GM12878 (cell line): ENCODE measurements at regions not wholly inside any gene's neighbourhood (a gene's known extent, or its start where the extent isn't known, plus 50 kb on each side); places are given as distances from the start of the nearest gene placed in this dataset.

Experiments used
- ATAC-seq: fragments of 200-7000 bp; cut with Tn5 transposase; 3 replicates; pipeline ENCODE4 v1.9.1; 2020; ENCODE audit warnings: mild to moderate bottlenecking, moderate library complexity
- BruUV-seq: library from RNA; stranded (reverse); fragments of 400-500 nt; replicated peaks from 2 replicates; lab custom pipeline; 2021; lab: Mats Ljungman, UMichigan
- CTCF ChIA-PET: fragments of 300-600 bp; sonication (Branson Sonifier 250); formaldehyde crosslinking; extraction: SDS; loops from one replicate; lab custom pipeline; 2021; ENCODE audit warnings: inconsistent platforms; lab: Yijun Ruan, JAX
- POLR2A ChIA-PET: fragments of 350-600 bp; formaldehyde crosslinking; extraction: SDS; loops from one replicate; lab custom pipeline; 2021; ENCODE audit warnings: inconsistent platforms; lab: Charles Lee
- RAD21 ChIA-PET: fragments of 300-600 bp; sonication (Branson Sonifier 250); formaldehyde crosslinking; loops from one replicate; lab custom pipeline; 2023; ENCODE audit warnings: antibody characterized with exemption; ENCODE audit not compliant: unreplicated experiment; lab: Charles Lee
- SMC1A ChIA-PET: fragments of 300-600 bp; sonication (Branson Sonifier 250); formaldehyde crosslinking; loops from one replicate; lab custom pipeline; 2023; ENCODE audit not compliant: unreplicated experiment, uncharacterized antibody; lab: Charles Lee
- DNase-seq: peaks from one replicate; pipeline ENCODE4 v3.0.0-alpha.2; 2011; ENCODE audit warnings: low read depth, low spot score
- FAIRE-seq: peaks from 3 replicates; lab custom pipeline; 2011; peaks lifted over from hg19 to GRCh38; lab: Jason Lieb, UNC
- H2AFZ ChIP-seq: 2 replicates; pipeline ENCODE4 v1.6.0; 2011; ENCODE audit warnings: low read depth, low read length, control low read depth; ENCODE audit not compliant: control insufficient read depth
- H3K27ac ChIP-seq: 2 replicates; pipeline ENCODE4 v1.5.1; 2011; ENCODE audit warnings: control low read depth; ENCODE audit not compliant: control insufficient read depth, insufficient read depth
- H3K27me3 ChIP-seq, 2 experiments: replicated peaks in 1 of 2; 2 replicates each; pipeline versions ENCODE4 v1.6.0 to v1.6.1; 2011; ENCODE audit warnings: low read length in 1 of 2; ENCODE audit not compliant: control insufficient read depth in 2 of 2, insufficient read depth in 2 of 2
- H3K36me3 ChIP-seq, 2 experiments: 2 replicates each; pipeline ENCODE4 v1.5.1; 2011; ENCODE audit warnings: low read length in 1 of 2; ENCODE audit not compliant: control insufficient read depth in 2 of 2, insufficient read depth in 2 of 2
- H3K4me1 ChIP-seq: 2 replicates; pipeline ENCODE4 v1.6.1; 2011; ENCODE audit warnings: mild to moderate bottlenecking, low read length, moderate library complexity, mixed read lengths; ENCODE audit not compliant: control insufficient read depth, insufficient read depth
- H3K4me2 ChIP-seq: 2 replicates; pipeline ENCODE4 v1.6.0; 2011; ENCODE audit warnings: control low read depth; ENCODE audit not compliant: control insufficient read depth, insufficient read depth
- H3K4me3 ChIP-seq: fragments of 200-600 bp; sonication (generic); 2 replicates; pipeline ENCODE4 v1.5.1; 2016
- H3K79me2 ChIP-seq: 2 replicates; pipeline ENCODE4 v1.6.0; 2011; ENCODE audit warnings: low read length; ENCODE audit not compliant: control insufficient read depth, insufficient read depth
- H3K9ac ChIP-seq: 2 replicates; pipeline ENCODE4 v1.8.0; 2011; ENCODE audit warnings: low read length, control low read depth, mixed read lengths; ENCODE audit not compliant: control insufficient read depth, insufficient read depth
- H3K9me3 ChIP-seq: replicated peaks from 3 replicates; pipeline ENCODE4 v1.5.1; 2011; ENCODE audit warnings: mild to moderate bottlenecking, low read length; ENCODE audit not compliant: control insufficient read depth, insufficient read depth
- H4K20me1 ChIP-seq: 2 replicates; pipeline ENCODE4 v1.6.0; 2011; ENCODE audit not compliant: control insufficient read depth, insufficient read depth
- CHD2 ChIP-seq: IDR thresholded peaks from 2 replicates; pipeline ENCODE4 v1.6.1; 2011; ENCODE audit warnings: low read depth, low read length, improper control_type of control experiment, borderline replicate concordance
- GABPA ChIP-seq: IDR thresholded peaks from 2 replicates; pipeline ENCODE4 v1.6.1; 2014; ENCODE audit warnings: antibody characterized with exemption, low read depth, mild to moderate bottlenecking, inconsistent platforms
- NR2C1 ChIP-seq: fragments of 450-650 bp; IDR thresholded peaks from 2 replicates; pipeline ENCODE4 v1.6.1; 2017; ENCODE audit warnings: antibody characterized with exemption, mild to moderate bottlenecking, moderate library complexity
- ZNF384 ChIP-seq: IDR thresholded peaks from 2 replicates; pipeline ENCODE4 v1.6.1; 2012; ENCODE audit warnings: low read depth, mild to moderate bottlenecking, low read length, improper control_type of control experiment, borderline replicate concordance
- WGBS: methylation state at CpG from one replicate; pipeline ENCODE4 v1.1.6; 2016; ENCODE audit warnings: low lambda C conversion rate; ENCODE audit not compliant: insufficient replicate concordance, insufficient coverage; ENCODE audit errors: missing lambda C conversion rate; 5-methylcytosine and 5-hydroxymethylcytosine counted together
- in situ Hi-C: fragments of 300-500 bp; cut with MboI; formaldehyde crosslinking; loops from 9 replicates; pipeline ENCODE4 v1.14.3; 2018; ENCODE audit warnings: mixed read lengths
- intact Hi-C: fragments of 100-400 bp; cut with micrococcal nuclease; formaldehyde crosslinking; loops from one replicate; pipeline ENCODE4 v1.14.2; 2022; ENCODE audit not compliant: unreplicated experiment
- TF ChIP-seq, protein P1 (sequence below): fragments of 450-650 bp; IDR thresholded peaks from 2 replicates; pipeline ENCODE4 v1.6.1; 2018; ENCODE audit warnings: borderline replicate concordance, mild to moderate bottlenecking; ENCODE audit not compliant: partially characterized antibody
- TF ChIP-seq, protein P2 (sequence below): fragments of 450-650 bp; IDR thresholded peaks from 2 replicates; pipeline ENCODE4 v1.6.1; 2016; ENCODE audit warnings: mild to moderate bottlenecking
- TF ChIP-seq, protein P3 (sequence below): fragments of 450-650 bp; IDR thresholded peaks from 2 replicates; pipeline ENCODE4 v1.6.1; 2016; ENCODE audit warnings: mild to moderate bottlenecking, moderate library complexity, borderline replicate concordance

DNA sequence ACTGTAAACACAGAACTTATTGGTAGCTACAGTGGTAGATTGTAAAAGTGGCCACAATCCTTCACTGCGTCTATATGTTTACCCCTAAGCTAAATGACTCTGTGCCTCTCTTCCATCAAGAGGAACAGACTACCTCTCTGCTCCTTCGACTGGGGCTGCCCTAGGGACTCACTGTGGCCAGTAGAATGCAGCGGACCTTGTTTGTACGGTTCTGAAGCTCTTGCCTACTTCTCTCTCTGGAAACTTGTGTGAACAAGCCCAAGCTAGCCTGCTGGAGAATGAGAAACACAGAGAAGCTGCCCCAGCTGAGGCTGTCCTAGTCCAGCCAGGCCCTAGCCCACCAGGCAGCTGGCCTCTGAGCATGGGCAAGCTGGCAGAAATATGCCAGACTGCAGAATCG lies 140.8 kb upstream of the SLC1A4 start:
- POLR2A ChIA-PET: interaction anchor here (0.8 to 1.1 kb wide), 2 partner anchors 9 to 12 kb away, joined by 3 read pairs; no protein-coding TSS in a partner anchor
- RAD21 ChIA-PET: interaction anchor here (0.9 to 1.6 kb wide), 4 partner anchors 11 to 264 kb away, joined by 3 to 9 read pairs (median 3); no protein-coding TSS in a partner anchor

More for the DNA sequence above, 140.8 kb upstream of the SLC1A4 start:
- no peaks in the 10 kb centered on the region for H3K79me2 ChIP-seq
- no peak for FAIRE-seq
- no peak overlapping the region for H3K27ac ChIP-seq
- no peak overlapping the region for H3K4me2 ChIP-seq
- intact Hi-C loops: no loop called here
- no peak for DNase-seq
- no peaks in the 10 kb centered on the region for H4K20me1 ChIP-seq
- WGBS: 58% methylated on average over 5 of the region's 5 CpGs
- no peak overlapping the region for H3K4me3 ChIP-seq
- ChIA-PET CTCF (interaction anchor here (0.8 to 1.5 kb wide), 8 partner anchors 9 to 725 kb away, joined by 3 to 9 read pairs (median 3); no protein-coding TSS in a partner anchor), SMC1A (interaction anchor here (0.6 to 5.3 kb wide), 10 partner anchors 9 to 264 kb away, joined by 3 to 32 read pairs (median 5); no protein-coding TSS in a partner anchor)
- no peaks in the 10 kb centered on the region for H3K27me3 ChIP-seq
- no peak overlapping the region for H3K9ac ChIP-seq
- in situ Hi-C loops: no loop called here
- no peak for ATAC-seq
- H3K4me1 ChIP-seq: peaks cover 8% of the 10 kb centered on the region
- no TSS peak for BruUV-seq
- H2AFZ ChIP-seq: no peak overlapping the region
- no peaks in the 10 kb centered on the region for H3K36me3 ChIP-seq
- TF ChIP-seq, protein P1, sequence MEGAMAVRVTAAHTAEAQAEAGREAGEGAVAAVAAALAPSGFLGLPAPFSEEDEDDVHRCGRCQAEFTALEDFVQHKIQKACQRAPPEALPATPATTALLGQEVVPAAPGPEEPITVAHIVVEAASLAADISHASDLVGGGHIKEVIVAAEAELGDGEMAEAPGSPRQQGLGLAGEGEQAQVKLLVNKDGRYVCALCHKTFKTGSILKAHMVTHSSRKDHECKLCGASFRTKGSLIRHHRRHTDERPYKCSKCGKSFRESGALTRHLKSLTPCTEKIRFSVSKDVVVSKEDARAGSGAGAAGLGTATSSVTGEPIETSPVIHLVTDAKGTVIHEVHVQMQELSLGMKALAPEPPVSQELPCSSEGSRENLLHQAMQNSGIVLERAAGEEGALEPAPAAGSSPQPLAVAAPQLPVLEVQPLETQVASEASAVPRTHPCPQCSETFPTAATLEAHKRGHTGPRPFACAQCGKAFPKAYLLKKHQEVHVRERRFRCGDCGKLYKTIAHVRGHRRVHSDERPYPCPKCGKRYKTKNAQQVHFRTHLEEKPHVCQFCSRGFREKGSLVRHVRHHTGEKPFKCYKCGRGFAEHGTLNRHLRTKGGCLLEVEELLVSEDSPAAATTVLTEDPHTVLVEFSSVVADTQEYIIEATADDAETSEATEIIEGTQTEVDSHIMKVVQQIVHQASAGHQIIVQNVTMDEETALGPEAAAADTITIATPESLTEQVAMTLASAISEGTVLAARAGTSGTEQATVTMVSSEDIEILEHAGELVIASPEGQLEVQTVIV: no peak
- no peak for TF ChIP-seq NR2C1
- TF ChIP-seq CHD2: no peak
- TF ChIP-seq ZNF384: no peak
- TF ChIP-seq, protein P2, sequence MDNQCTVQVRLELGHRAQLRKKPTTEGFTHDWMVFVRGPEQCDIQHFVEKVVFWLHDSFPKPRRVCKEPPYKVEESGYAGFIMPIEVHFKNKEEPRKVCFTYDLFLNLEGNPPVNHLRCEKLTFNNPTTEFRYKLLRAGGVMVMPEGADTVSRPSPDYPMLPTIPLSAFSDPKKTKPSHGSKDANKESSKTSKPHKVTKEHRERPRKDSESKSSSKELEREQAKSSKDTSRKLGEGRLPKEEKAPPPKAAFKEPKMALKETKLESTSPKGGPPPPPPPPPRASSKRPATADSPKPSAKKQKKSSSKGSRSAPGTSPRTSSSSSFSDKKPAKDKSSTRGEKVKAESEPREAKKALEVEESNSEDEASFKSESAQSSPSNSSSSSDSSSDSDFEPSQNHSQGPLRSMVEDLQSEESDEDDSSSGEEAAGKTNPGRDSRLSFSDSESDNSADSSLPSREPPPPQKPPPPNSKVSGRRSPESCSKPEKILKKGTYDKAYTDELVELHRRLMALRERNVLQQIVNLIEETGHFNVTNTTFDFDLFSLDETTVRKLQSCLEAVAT: no peak
- no peak for TF ChIP-seq GABPA
- TF ChIP-seq, protein P3, sequence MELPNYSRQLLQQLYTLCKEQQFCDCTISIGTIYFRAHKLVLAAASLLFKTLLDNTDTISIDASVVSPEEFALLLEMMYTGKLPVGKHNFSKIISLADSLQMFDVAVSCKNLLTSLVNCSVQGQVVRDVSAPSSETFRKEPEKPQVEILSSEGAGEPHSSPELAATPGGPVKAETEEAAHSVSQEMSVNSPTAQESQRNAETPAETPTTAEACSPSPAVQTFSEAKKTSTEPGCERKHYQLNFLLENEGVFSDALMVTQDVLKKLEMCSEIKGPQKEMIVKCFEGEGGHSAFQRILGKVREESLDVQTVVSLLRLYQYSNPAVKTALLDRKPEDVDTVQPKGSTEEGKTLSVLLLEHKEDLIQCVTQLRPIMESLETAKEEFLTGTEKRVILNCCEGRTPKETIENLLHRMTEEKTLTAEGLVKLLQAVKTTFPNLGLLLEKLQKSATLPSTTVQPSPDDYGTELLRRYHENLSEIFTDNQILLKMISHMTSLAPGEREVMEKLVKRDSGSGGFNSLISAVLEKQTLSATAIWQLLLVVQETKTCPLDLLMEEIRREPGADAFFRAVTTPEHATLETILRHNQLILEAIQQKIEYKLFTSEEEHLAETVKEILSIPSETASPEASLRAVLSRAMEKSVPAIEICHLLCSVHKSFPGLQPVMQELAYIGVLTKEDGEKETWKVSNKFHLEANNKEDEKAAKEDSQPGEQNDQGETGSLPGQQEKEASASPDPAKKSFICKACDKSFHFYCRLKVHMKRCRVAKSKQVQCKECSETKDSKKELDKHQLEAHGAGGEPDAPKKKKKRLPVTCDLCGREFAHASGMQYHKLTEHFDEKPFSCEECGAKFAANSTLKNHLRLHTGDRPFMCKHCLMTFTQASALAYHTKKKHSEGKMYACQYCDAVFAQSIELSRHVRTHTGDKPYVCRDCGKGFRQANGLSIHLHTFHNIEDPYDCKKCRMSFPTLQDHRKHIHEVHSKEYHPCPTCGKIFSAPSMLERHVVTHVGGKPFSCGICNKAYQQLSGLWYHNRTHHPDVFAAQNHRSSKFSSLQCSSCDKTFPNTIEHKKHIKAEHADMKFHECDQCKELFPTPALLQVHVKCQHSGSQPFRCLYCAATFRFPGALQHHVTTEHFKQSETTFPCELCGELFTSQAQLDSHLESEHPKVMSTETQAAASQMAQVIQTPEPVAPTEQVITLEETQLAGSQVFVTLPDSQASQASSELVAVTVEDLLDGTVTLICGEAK: no peak
- H3K9me3 ChIP-seq: no peaks in the 10 kb centered on the region
